H1 (cell line): ENCODE measurements at regions not wholly inside any gene's neighbourhood (a gene's known extent, or its start where the extent isn't known, plus 50 kb on each side); places are given as distances from the start of the nearest gene placed in this dataset.

Experiments used
- CTCF ChIA-PET: fragments of 300-600 bp; sonication (Branson Sonifier 250); formaldehyde crosslinking; loops from one replicate; lab custom pipeline; 2021; ENCODE audit not compliant: partially characterized antibody; lab: Charles Lee
- POLR2A ChIA-PET: fragments of 300-600 bp; sonication (Branson Sonifier 250); formaldehyde crosslinking; loops from one replicate; lab custom pipeline; 2021; ENCODE audit warnings: inconsistent platforms; ENCODE audit not compliant: partially characterized antibody; lab: Charles Lee
- DNase-seq, 2 experiments: peaks; one replicate each; pipeline versions ENCODE4 v3.0.0 to v3.0.0-alpha.2; 2010 to 2022; ENCODE audit warnings: low spot score in 2 of 2, low read depth in 1 of 2, mixed read lengths in 1 of 2
- FAIRE-seq: peaks from 2 replicates; lab custom pipeline; 2011; peaks lifted over from hg19 to GRCh38; lab: Jason Lieb, UNC
- H2AFZ ChIP-seq: 2 replicates; pipeline ENCODE4 v1.8.1; 2012; ENCODE audit warnings: low read length, inconsistent platforms
- H2AK5ac ChIP-seq: 2 replicates; pipeline ENCODE4 v1.6.1; 2013; ENCODE audit warnings: low read depth, low read length
- H2BK120ac ChIP-seq: replicated peaks from 2 replicates; pipeline ENCODE3; 2013; ENCODE audit warnings: low read depth, low read length, inconsistent platforms
- H2BK12ac ChIP-seq: 2 replicates; pipeline ENCODE4 v1.6.1; 2013; ENCODE audit warnings: low read depth, low read length
- H2BK15ac ChIP-seq: 2 replicates; pipeline ENCODE4 v1.6.1; 2013; ENCODE audit warnings: low read length
- H2BK20ac ChIP-seq: 2 replicates; pipeline ENCODE4 v1.6.1; 2013; ENCODE audit warnings: low read length
- H2BK5ac ChIP-seq: 2 replicates; pipeline ENCODE4 v1.6.1; 2013; ENCODE audit warnings: low read depth, low read length
- H3K14ac ChIP-seq: 2 replicates; pipeline ENCODE4 v1.6.1; 2013; ENCODE audit warnings: inconsistent platforms; ENCODE audit not compliant: insufficient read length
- H3K18ac ChIP-seq: 2 replicates; pipeline ENCODE4 v1.6.1; 2013; ENCODE audit warnings: low read length; ENCODE audit errors: extremely low read depth
- H3K23ac ChIP-seq: 2 replicates; pipeline ENCODE4 v1.6.1; 2013; ENCODE audit warnings: inconsistent platforms; ENCODE audit not compliant: insufficient read length
- H3K23me2 ChIP-seq: 2 replicates; pipeline ENCODE4 v1.6.1; 2013; ENCODE audit warnings: low read depth, low read length
- H3K27ac ChIP-seq: 2 replicates; pipeline ENCODE4 v1.6.1; 2011; ENCODE audit warnings: low read depth, low read length, inconsistent platforms
- H3K27me3 ChIP-seq, 4 experiments: replicated peaks in 1 of 4; 1 replicate in 1 of 4; 2 replicates in 3 of 4; pipeline versions ENCODE4 v1.6.1 to v1.8.1; 2011 to 2013; ENCODE audit warnings: low read length in 3 of 4, mild to moderate bottlenecking in 3 of 4, inconsistent platforms in 2 of 4, mixed read lengths in 2 of 4, moderate library complexity in 1 of 4; ENCODE audit not compliant: control insufficient read depth in 3 of 4, insufficient read depth in 3 of 4; ENCODE audit errors: extremely low read depth in 1 of 4
- H3K36me3 ChIP-seq, 4 experiments: 2 replicates each; pipeline versions ENCODE4 v1.6.1 to v1.8.1; 2011 to 2013; ENCODE audit warnings: mild to moderate bottlenecking in 4 of 4, low read length in 3 of 4, moderate library complexity in 2 of 4, control low read depth in 1 of 4, inconsistent platforms in 1 of 4; ENCODE audit not compliant: insufficient read depth in 4 of 4, control insufficient read depth in 2 of 4
- H3K4ac ChIP-seq: replicated peaks from 2 replicates; pipeline ENCODE3; 2013; ENCODE audit warnings: low read length, low read depth, mixed read lengths, inconsistent platforms; ENCODE audit not compliant: insufficient read length
- H3K4me1 ChIP-seq, 4 experiments: replicated peaks in 1 of 4; 1 replicate in 1 of 4; 2 replicates in 3 of 4; pipeline versions ENCODE4 v1.6.1 to v1.8.1; 2011 to 2013; ENCODE audit warnings: low read length in 3 of 4, inconsistent platforms in 2 of 4, mixed read lengths in 1 of 4; ENCODE audit not compliant: insufficient read depth in 4 of 4, control insufficient read depth in 3 of 4
- H3K4me2 ChIP-seq, 2 experiments: 2 replicates each; pipeline versions ENCODE4 v1.6.1 to v1.8.1; 2011 to 2013; ENCODE audit warnings: low read depth in 2 of 2, low read length in 2 of 2, control low read depth in 1 of 2, inconsistent platforms in 1 of 2, mild to moderate bottlenecking in 1 of 2; ENCODE audit not compliant: insufficient read depth in 1 of 2
- H3K4me3 ChIP-seq, 4 experiments: fragments of 200-600, 300-600 bp in 1 of 4; sonication (generic), shearing (Covaris generic), sonication (Bioruptor Twin) in 1 of 4; 2 replicates each; pipeline versions ENCODE4 v1.5.1 to v1.8.1; 2011 to 2016; ENCODE audit warnings: low read length in 4 of 4, low read depth in 3 of 4, control low read depth in 2 of 4, inconsistent platforms in 2 of 4, mild to moderate bottlenecking in 2 of 4, mixed read lengths in 1 of 4, moderate library complexity in 1 of 4; ENCODE audit not compliant: insufficient read depth in 2 of 4; ENCODE audit errors: extremely low read depth in 1 of 4
- H3K56ac ChIP-seq: replicated peaks from 2 replicates; pipeline ENCODE3; 2013; ENCODE audit warnings: low read depth, mild to moderate bottlenecking, mixed read lengths, low read length, inconsistent platforms; ENCODE audit not compliant: insufficient read length
- H3K79me1 ChIP-seq: 2 replicates; pipeline ENCODE4 v1.6.1; 2013; ENCODE audit warnings: low read depth, low read length, control low read depth
- H3K79me2 ChIP-seq, 2 experiments: 2 replicates each; pipeline versions ENCODE4 v1.6.1 to v1.8.1; 2012 to 2013; ENCODE audit warnings: low read length in 2 of 2, mild to moderate bottlenecking in 2 of 2, inconsistent platforms in 1 of 2; ENCODE audit not compliant: insufficient read depth in 2 of 2, control insufficient read depth in 1 of 2
- H3K9ac ChIP-seq, 4 experiments: replicated peaks in 1 of 4; 1 replicate in 1 of 4; 2 replicates in 3 of 4; pipeline versions ENCODE4 v1.6.1 to v1.8.1; 2011 to 2013; ENCODE audit warnings: low read depth in 3 of 4, low read length in 3 of 4, control low read depth in 2 of 4, mild to moderate bottlenecking in 2 of 4, moderate library complexity in 2 of 4, inconsistent platforms in 1 of 4; ENCODE audit errors: extremely low read depth in 1 of 4
- H3K9me3 ChIP-seq, 2 experiments: 2 replicates each; pipeline versions ENCODE4 v1.6.1 to v1.8.1; 2012 to 2013; ENCODE audit warnings: mild to moderate bottlenecking in 2 of 2, moderate library complexity in 2 of 2, control low read depth in 1 of 2, inconsistent platforms in 1 of 2, low read depth in 1 of 2, low read length in 1 of 2, mixed read lengths in 1 of 2; ENCODE audit not compliant: insufficient read depth in 2 of 2
- H4K20me1 ChIP-seq, 2 experiments: replicated peaks in 1 of 2; 2 replicates each; pipeline versions ENCODE3 to v1.8.1; 2011 to 2013; ENCODE audit warnings: inconsistent platforms in 2 of 2, low read length in 2 of 2, mild to moderate bottlenecking in 1 of 2; ENCODE audit not compliant: insufficient read depth in 2 of 2, control insufficient read depth in 1 of 2
- H4K5ac ChIP-seq: 2 replicates; pipeline ENCODE4 v1.6.1; 2013; ENCODE audit warnings: low read length, low read depth, mixed read lengths, inconsistent platforms; ENCODE audit not compliant: insufficient read length
- H4K8ac ChIP-seq: 2 replicates; pipeline ENCODE4 v1.8.0; 2013; ENCODE audit warnings: mild to moderate bottlenecking, moderate library complexity, low read length, inconsistent platforms; ENCODE audit not compliant: insufficient read depth; ENCODE audit errors: extremely low read depth
- H4K91ac ChIP-seq: replicated peaks from 2 replicates; pipeline ENCODE3; 2013; ENCODE audit warnings: low read length, mixed read lengths, inconsistent platforms; ENCODE audit not compliant: insufficient read length
- BCL11A ChIP-seq, 2 experiments: IDR thresholded peaks; one replicate each; pipeline ENCODE4 v1.6.1; 2011; ENCODE audit warnings: low read depth in 2 of 2, low read length in 2 of 2, mild to moderate bottlenecking in 2 of 2
- BRCA1 ChIP-seq: IDR thresholded peaks from 2 replicates; pipeline ENCODE4 v1.6.1; 2012; ENCODE audit warnings: low read depth, low read length, improper control_type of control experiment
- CBX5 ChIP-seq: fragments of 300-800, 300-1000 bp; sonication (generic); IDR thresholded peaks from 2 replicates; pipeline ENCODE4 v1.7.1; 2016; ENCODE audit warnings: antibody characterized with exemption, low read length, low read depth
- EGR1 ChIP-seq: IDR thresholded peaks from 2 replicates; pipeline ENCODE4 v1.6.1; 2011; ENCODE audit warnings: low read depth, low read length, borderline replicate concordance
- POLR2AphosphoS5 ChIP-seq: IDR thresholded peaks from 2 replicates; pipeline ENCODE4 v1.6.1; 2011; ENCODE audit warnings: low read depth, low read length
- SIRT6 ChIP-seq: IDR thresholded peaks from one replicate; pipeline ENCODE4 v1.7.1; 2012; ENCODE audit warnings: low read length, inconsistent platforms
- SIX5 ChIP-seq: IDR thresholded peaks from 2 replicates; pipeline ENCODE4 v1.6.1; 2011; ENCODE audit warnings: mild to moderate bottlenecking, low read depth, low read length
- WGBS, 2 experiments: shearing (Covaris generic) in 1 of 2; methylation state at CpG; one replicate each; pipeline versions ENCODE4 v1.1.6 to v1.1.7; 2013 to 2015; ENCODE audit warnings: low lambda C conversion rate in 2 of 2, mixed read lengths in 2 of 2, inconsistent platforms in 1 of 2, low coverage in 1 of 2, missing lambda C conversion rate in 1 of 2; ENCODE audit not compliant: insufficient replicate concordance in 2 of 2, insufficient coverage in 1 of 2, insufficient read length in 1 of 2; ENCODE audit errors: extremely low coverage in 1 of 2, missing lambda C conversion rate in 1 of 2; 5-methylcytosine and 5-hydroxymethylcytosine counted together

- Histone ChIP-seq H3K4ac (no peak overlapping the region), H3K4me3 (no peak overlapping the region), H3K36me3 (peaks cover 0 to under 1% (median 0%) of the 10 kb centered on the region in 4 experiments; a peak in 3 of 8 replicates), H3K4me1 (no peaks in the 10 kb centered on the region), H4K20me1 (peaks cover 0 to 5% of the 10 kb centered on the region in 2 experiments), H3K23me2 (no peaks in the 10 kb centered on the region), H2AK5ac (no peak overlapping the region), H2BK12ac (no peak overlapping the region), H4K8ac (no peak overlapping the region), H3K56ac (no peak overlapping the region), H3K79me1 (peaks cover 3% of the 10 kb centered on the region; the same call in 1 of the 2 replicates), H2BK15ac (no peak overlapping the region), H3K23ac (no peak overlapping the region), H3K9me3 (no peaks in the 10 kb centered on the region), H2BK20ac (no peak overlapping the region), H3K9ac (no peak overlapping the region), H2BK5ac (no peak overlapping the region), H3K14ac (no peak overlapping the region), H4K91ac (no peak overlapping the region), H2AFZ (no peak overlapping the region), H4K5ac (no peak overlapping the region), H3K4me2 (no peak overlapping the region), H3K27ac (no peak overlapping the region), H3K18ac (no peak overlapping the region), H2BK120ac (no peak overlapping the region), H3K79me2 (peaks cover 9 to 43% of the 10 kb centered on the region in 2 experiments; a peak in 3 of 4 replicates)
- WGBS, 2 experiments: 89% methylated on average over 7 of the region's 7 CpGs; no CpG with 5 or more reads in 1 of the 2 experiments
- CTCF ChIA-PET: interaction anchor here (1.0 to 1.7 kb wide), 5 partner anchors 15 to 253 kb away, joined by 3 to 4 read pairs (median 3); no protein-coding TSS in a partner anchor
- no peak for DNase-seq
- POLR2A ChIA-PET: no interaction called here
- TF ChIP-seq POLR2AphosphoS5 (no peak), SIRT6 (no peak), BCL11A (IDR thresholded peaks at IDR 0.05; ENCODE audit: low read depth in 2 of 2, low read length in 2 of 2) (no peak), SIX5 (no peak), BRCA1 (no peak), EGR1 (no peak), CBX5 (no peak)
- TF ChIP-seq, all 59 proteins: peak for 0
- no peaks in the 10 kb centered on the region for H3K27me3 ChIP-seq
- FAIRE-seq: no peak
Measured at GRCh38 chr6:158262082-158262481, 50.2 kb upstream of the TULP4 start.
